BLaER1 treated with 17β-estradiol and CSF1 and Interleukin-3, amounts not matched to agents 10 nM and 100 nM (cell line): ENCODE measurements at regions not wholly inside any gene's neighbourhood (a gene's known extent, or its start where the extent isn't known, plus 50 kb on each side); places are given as distances from the start of the nearest gene placed in this dataset.

Experiments
- H3K27ac ChIP-seq, 11 experiments: shearing (Covaris generic); formaldehyde crosslinking; 2 replicates each; pipeline ENCODE4 v1.8.1; 2022
- H3K27me3 ChIP-seq, 11 experiments: shearing (Covaris generic); formaldehyde crosslinking; 2 replicates each; pipeline ENCODE4 v1.8.1; 2022
- H3K36me3 ChIP-seq, 11 experiments: shearing (Covaris generic); formaldehyde crosslinking; 2 replicates each; pipeline ENCODE4 v1.8.1; 2022
- H3K4me1 ChIP-seq, 10 experiments: shearing (Covaris generic); formaldehyde crosslinking; 2 replicates each; pipeline ENCODE4 v1.8.1; 2022
- H3K4me2 ChIP-seq, 11 experiments: shearing (Covaris generic); formaldehyde crosslinking; 2 replicates each; pipeline ENCODE4 v1.8.1; 2022
- H3K4me3 ChIP-seq, 10 experiments: shearing (Covaris generic); formaldehyde crosslinking; 2 replicates each; pipeline ENCODE4 v1.8.1; 2022
- H3K9ac ChIP-seq, 11 experiments: shearing (Covaris generic); formaldehyde crosslinking; 2 replicates each; pipeline ENCODE4 v1.8.1; 2022
- H3K9me3 ChIP-seq, 11 experiments: shearing (Covaris generic); formaldehyde crosslinking; replicated peaks in 1 of 11; 2 replicates each; pipeline ENCODE4 v1.8.1; 2022
- H4K20me1 ChIP-seq, 11 experiments: shearing (Covaris generic); formaldehyde crosslinking; 2 replicates each; pipeline ENCODE4 v1.8.1; 2022
- Cebpa-rat ChIP-seq, 11 experiments: shearing (Covaris generic); IDR thresholded peaks; 2 replicates each; pipeline ENCODE4 v1.8.1; 2022

- Histone ChIP-seq H3K9ac (no peak overlapping the region), H3K4me2 (no peak overlapping the region), H3K9me3 (no peaks in the 10 kb centered on the region), H3K27me3 (no peaks in the 10 kb centered on the region), H3K4me3 (no peak overlapping the region), H4K20me1 (no peaks in the 10 kb centered on the region), H3K27ac (no peak overlapping the region), H3K36me3 (no peaks in the 10 kb centered on the region), H3K4me1 (no peaks in the 10 kb centered on the region)
- no peak for TF ChIP-seq Cebpa-rat (IDR thresholded peaks at IDR 0.05)
These were observed 130.5 kb upstream of the DGKB start for GRCh38 chr7:15033039-15033438.

GRCh38 chr7:15018981-15019380 lies 116.4 kb upstream of the DGKB start:
- TF ChIP-seq Cebpa-rat (IDR thresholded peaks at IDR 0.05): no peak
- no peak overlapping the region for H3K27ac ChIP-seq
- H3K4me3 ChIP-seq: no peak overlapping the region
- H3K4me1 ChIP-seq: no peaks in the 10 kb centered on the region
- no peaks in the 10 kb centered on the region for H4K20me1 ChIP-seq
- H3K9me3 ChIP-seq: no peaks in the 10 kb centered on the region
- H3K36me3 ChIP-seq: no peaks in the 10 kb centered on the region
- H3K4me2 ChIP-seq: no peak overlapping the region
- H3K9ac ChIP-seq: no peak overlapping the region
- H3K27me3 ChIP-seq: no peaks in the 10 kb centered on the region

GRCh38 chr7:15016766-15017165 lies 114.2 kb upstream of the DGKB start:
- Histone ChIP-seq H4K20me1 (no peaks in the 10 kb centered on the region), H3K4me2 (no peak overlapping the region), H3K27me3 (no peaks in the 10 kb centered on the region)

GRCh38 chr7:15016315-15016667 lies 113.7 kb upstream of the DGKB start:
- TF ChIP-seq Cebpa-rat (IDR thresholded peaks at IDR 0.05): no peak

More at GRCh38 chr7:15016766-15017165, 114.2 kb upstream of the DGKB start:
- H3K4me1 ChIP-seq: no peaks in the 10 kb centered on the region
- H3K36me3 ChIP-seq: no peaks in the 10 kb centered on the region
- H3K9ac ChIP-seq: no peak overlapping the region
- TF ChIP-seq Cebpa-rat (IDR thresholded peaks at IDR 0.05): no peak
- no peak overlapping the region for H3K4me3 ChIP-seq
- H3K27ac ChIP-seq: no peak overlapping the region
- no peaks in the 10 kb centered on the region for H3K9me3 ChIP-seq

GRCh38 chr7:15015545-15016314 lies 113.2 kb upstream of the DGKB start:
- H3K9ac ChIP-seq: no peak overlapping the region
- H3K27ac ChIP-seq: no peak overlapping the region
- no peak overlapping the region for H3K4me2 ChIP-seq

More at GRCh38 chr7:15016315-15016667, 113.7 kb upstream of the DGKB start:
- H3K9ac ChIP-seq: no peak overlapping the region
- H4K20me1 ChIP-seq: no peaks in the 10 kb centered on the region
- no peaks in the 10 kb centered on the region for H3K36me3 ChIP-seq
- no peak overlapping the region for H3K4me3 ChIP-seq
- no peaks in the 10 kb centered on the region for H3K4me1 ChIP-seq
- no peak overlapping the region for H3K4me2 ChIP-seq
- H3K27ac ChIP-seq: no peak overlapping the region
- no peaks in the 10 kb centered on the region for H3K9me3 ChIP-seq
- no peaks in the 10 kb centered on the region for H3K27me3 ChIP-seq

GRCh38 chr7:15012135-15012534 lies 109.6 kb upstream of the DGKB start:
- Histone ChIP-seq H3K36me3 (no peaks in the 10 kb centered on the region), H3K4me2 (no peak overlapping the region), H3K4me1 (no peaks in the 10 kb centered on the region), H3K9ac (no peak overlapping the region), H4K20me1 (no peaks in the 10 kb centered on the region), H3K27me3 (no peaks in the 10 kb centered on the region), H3K4me3 (no peak overlapping the region), H3K27ac (no peak overlapping the region), H3K9me3 (no peaks in the 10 kb centered on the region)
- no peak for TF ChIP-seq Cebpa-rat (IDR thresholded peaks at IDR 0.05)

More at GRCh38 chr7:15015545-15016314, 113.2 kb upstream of the DGKB start:
- H3K27me3 ChIP-seq: no peaks in the 10 kb centered on the region
- H3K4me1 ChIP-seq: no peaks in the 10 kb centered on the region
- no peaks in the 10 kb centered on the region for H3K9me3 ChIP-seq
- H3K36me3 ChIP-seq: no peaks in the 10 kb centered on the region
- no peak overlapping the region for H3K4me3 ChIP-seq
- TF ChIP-seq Cebpa-rat (IDR thresholded peaks at IDR 0.05): no peak
- H4K20me1 ChIP-seq: no peaks in the 10 kb centered on the region

- Histone ChIP-seq H3K27ac (no peak overlapping the region), H3K9ac (no peak overlapping the region), H3K27me3 (no peaks in the 10 kb centered on the region), H4K20me1 (no peaks in the 10 kb centered on the region), H3K4me2 (no peak overlapping the region), H3K4me1 (no peaks in the 10 kb centered on the region), H3K4me3 (no peak overlapping the region), H3K36me3 (no peaks in the 10 kb centered on the region), H3K9me3 (no peaks in the 10 kb centered on the region)
- no peak for TF ChIP-seq Cebpa-rat (IDR thresholded peaks at IDR 0.05)
These were observed 108.7 kb upstream of the DGKB start for GRCh38 chr7:15011289-15011688.

- no peaks in the 10 kb centered on the region for H3K27me3 ChIP-seq
- no peak for TF ChIP-seq Cebpa-rat (IDR thresholded peaks at IDR 0.05)
- no peaks in the 10 kb centered on the region for H3K4me1 ChIP-seq
These were observed 105.0 kb upstream of the DGKB start for GRCh38 chr7:15007507-15007906.

GRCh38 chr7:15005672-15006071 lies 103.1 kb upstream of the DGKB start:
- TF ChIP-seq Cebpa-rat (IDR thresholded peaks at IDR 0.05): no peak
- Histone ChIP-seq H3K27me3 (no peaks in the 10 kb centered on the region), H3K36me3 (no peaks in the 10 kb centered on the region), H4K20me1 (no peaks in the 10 kb centered on the region), H3K4me1 (no peaks in the 10 kb centered on the region), H3K9me3 (no peaks in the 10 kb centered on the region), H3K9ac (no peak overlapping the region), H3K4me3 (no peak overlapping the region), H3K4me2 (no peak overlapping the region), H3K27ac (no peak overlapping the region)

More at GRCh38 chr7:15007507-15007906, 105.0 kb upstream of the DGKB start:
- Histone ChIP-seq H3K4me2 (no peak overlapping the region), H4K20me1 (no peaks in the 10 kb centered on the region), H3K9me3 (no peaks in the 10 kb centered on the region), H3K27ac (no peak overlapping the region), H3K9ac (no peak overlapping the region), H3K4me3 (no peak overlapping the region), H3K36me3 (no peaks in the 10 kb centered on the region)

GRCh38 chr7:15000157-15000556 lies 97.6 kb upstream of the DGKB start:
- H3K4me3 ChIP-seq: no peak overlapping the region
- no peak for TF ChIP-seq Cebpa-rat (IDR thresholded peaks at IDR 0.05)
- no peak overlapping the region for H3K27ac ChIP-seq
- H3K36me3 ChIP-seq: no peaks in the 10 kb centered on the region
- H3K4me2 ChIP-seq: no peak overlapping the region
- no peaks in the 10 kb centered on the region for H3K4me1 ChIP-seq
- H3K27me3 ChIP-seq: no peaks in the 10 kb centered on the region
- no peaks in the 10 kb centered on the region for H4K20me1 ChIP-seq
- 0 out of 22 replicates have a peak, but pooled peaks cover 0 to 6% (median 0%) of the 10 kb centered on the region in 11 experiments for H3K9me3 ChIP-seq
- no peak overlapping the region for H3K9ac ChIP-seq
